ENCODE measurements at regions not wholly inside any gene's neighbourhood (a gene's known extent, or its start where the extent isn't known, plus 50 kb on each side); places are given as distances from the start of the nearest gene placed in this dataset.

GRCh38 chr13:50158385-50159165, 143.3 kb downstream of the KCNRG start:
- Histone ChIP-seq H3K4me1 (ENCODE audit: control insufficient read depth, insufficient read depth, low read length) (no peaks in the 10 kb centered on the region), H3K27ac (ENCODE audit: extremely low read depth, low read depth, low read length) (no peak overlapping the region), H3K4me3 (ENCODE audit: low read depth, low read length) (no peak overlapping the region), H3K36me3 (ENCODE audit: control insufficient read depth in 2 of 2, insufficient read depth in 1 of 2, low read length in 2 of 2) (no peaks in the 10 kb centered on the region), H3K9me3 (ENCODE audit: control insufficient read depth, insufficient read depth, low read depth, low read length) (no peaks in the 10 kb centered on the region)
- ChIA-PET POLR2A (no interaction called here), CTCF (interaction anchor here (1.0 to 1.3 kb wide), 2 partner anchors 75 to 110 kb away, joined by 3 read pairs; no protein-coding TSS in a partner anchor)
- no peak for TF ChIP-seq ZNF449 (tag by site-specific recombination; IDR thresholded peaks at IDR 0.05)
- no peak for TF ChIP-seq SCRT1 (tag by site-specific recombination; IDR thresholded peaks at IDR 0.05; ENCODE audit: borderline replicate concordance)
- TF ChIP-seq EGR2 (tag by site-specific recombination; IDR thresholded peaks at IDR 0.05; ENCODE audit: low read depth) = no peak
- no peak for TF ChIP-seq IKZF3 (tag by site-specific recombination; IDR thresholded peaks at IDR 0.05)
- TF ChIP-seq WT1 (tag by site-specific recombination; IDR thresholded peaks at IDR 0.05) = no peak
- TF ChIP-seq ZNF324 (tag by site-specific recombination; IDR thresholded peaks at IDR 0.05) = no peak
- no peak for TF ChIP-seq ZSCAN16 (tag by site-specific recombination; IDR thresholded peaks at IDR 0.05)
- no peak for TF ChIP-seq ZIC2 (tag by site-specific recombination; IDR thresholded peaks at IDR 0.05)

GRCh38 chr13:50159607-50160006, 144.4 kb downstream of the KCNRG start:
- TF ChIP-seq ZNF292 (tag by site-specific recombination; IDR thresholded peaks at IDR 0.05; ENCODE audit: borderline replicate concordance, low read depth) (no peak), ZNF19 (tag by site-specific recombination; IDR thresholded peaks at IDR 0.05; ENCODE audit: low read depth) (no peak), PATZ1 (tag by site-specific recombination; IDR thresholded peaks at IDR 0.05) (no peak), ZNF776 (tag by site-specific recombination; IDR thresholded peaks at IDR 0.05; ENCODE audit: borderline replicate concordance) (no peak), MZF1 (tag by site-specific recombination; IDR thresholded peaks at IDR 0.05; ENCODE audit: borderline replicate concordance) (no peak), GLI4 (tag by site-specific recombination; IDR thresholded peaks at IDR 0.05) (no peak), ZNF610 (tag by site-specific recombination; IDR thresholded peaks at IDR 0.05; ENCODE audit: borderline replicate concordance) (no peak), ZSCAN5A (tag by site-specific recombination; IDR thresholded peaks at IDR 0.05) (no peak), ZBTB7A (tag by site-specific recombination; IDR thresholded peaks at IDR 0.05; ENCODE audit: low read depth) (no peak), BCL6B (tag by site-specific recombination; IDR thresholded peaks at IDR 0.05) (no peak)
- POLR2A ChIA-PET = no interaction called here
- Histone ChIP-seq H3K4me1 (ENCODE audit: control insufficient read depth, insufficient read depth, low read length) (no peaks in the 10 kb centered on the region), H3K36me3 (ENCODE audit: control insufficient read depth in 2 of 2, insufficient read depth in 1 of 2, low read length in 2 of 2) (no peaks in the 10 kb centered on the region), H3K9me3 (ENCODE audit: control insufficient read depth, insufficient read depth, low read depth, low read length) (no peaks in the 10 kb centered on the region), H3K27ac (ENCODE audit: extremely low read depth, low read depth, low read length) (no peak overlapping the region), H3K4me3 (ENCODE audit: low read depth, low read length) (no peak overlapping the region)
- CTCF ChIA-PET = interaction anchor here (1.0 to 1.3 kb wide), 2 partner anchors 76 to 109 kb away, joined by 3 read pairs; no protein-coding TSS in a partner anchor

Measured in HEK293 (cell line).